A673 (cell line): ENCODE measurements at regions not wholly inside any gene's neighbourhood (a gene's known extent, or its start where the extent isn't known, plus 50 kb on each side); places are given as distances from the start of the nearest gene placed in this dataset.

Experiments
- BruUV-seq: library from RNA; stranded (reverse); fragments of 400-500 nt; replicated peaks from 2 replicates; lab custom pipeline; 2021; lab: Mats Ljungman, UMichigan
- CTCF ChIA-PET: fragments of 300-600 bp; sonication (Branson Sonifier 250); formaldehyde crosslinking; loops from one replicate; lab custom pipeline; 2022; ENCODE audit warnings: antibody characterized with exemption; lab: Charles Lee
- POLR2A ChIA-PET: fragments of 300-600 bp; sonication (Branson Sonifier 250); formaldehyde crosslinking; loops from one replicate; lab custom pipeline; 2022; ENCODE audit warnings: antibody characterized with exemption; ENCODE audit not compliant: low non-redundant PET; lab: Charles Lee
- DNase-seq: peaks from one replicate; pipeline ENCODE4 v3.0.0-alpha.2; 2015; ENCODE audit warnings: low spot score
- H3K27ac ChIP-seq: fragments of 200-600 bp; sonication (generic); 2 replicates; pipeline ENCODE4 v1.5.1; 2016; ENCODE audit warnings: mixed run types, low read depth, mild to moderate bottlenecking, mixed read lengths, antibody characterized with exemption, low read length; ENCODE audit not compliant: poor library complexity, severe bottlenecking
- H3K27me3 ChIP-seq: fragments of 200-600 bp; sonication (generic); replicated peaks from 2 replicates; pipeline ENCODE4 v1.6.1; 2017; ENCODE audit warnings: mixed run types, low read depth, mild to moderate bottlenecking, mixed read lengths, antibody characterized with exemption, low read length; ENCODE audit not compliant: insufficient read depth, poor library complexity
- H3K36me3 ChIP-seq: fragments of 200-600 bp; sonication (generic); 2 replicates; pipeline ENCODE4 v1.6.1; 2016; ENCODE audit warnings: mixed run types, mild to moderate bottlenecking, mixed read lengths, antibody characterized with exemption, low read length; ENCODE audit not compliant: insufficient read depth, poor library complexity, severe bottlenecking
- H3K4me1 ChIP-seq: fragments of 200-600 bp; sonication (generic); 2 replicates; pipeline ENCODE4 v1.6.1; 2017; ENCODE audit warnings: mixed run types, mild to moderate bottlenecking, mixed read lengths, antibody characterized with exemption, low read length; ENCODE audit not compliant: insufficient read depth, poor library complexity, severe bottlenecking
- H3K4me3 ChIP-seq: fragments of 200-600 bp; sonication (generic); 2 replicates; pipeline ENCODE4 v1.5.1; 2016; ENCODE audit warnings: low read depth, mixed run types, mild to moderate bottlenecking, mixed read lengths, low read length; ENCODE audit not compliant: poor library complexity, severe bottlenecking
- H3K9me3 ChIP-seq: fragments of 200-600 bp; sonication (generic); 2 replicates; pipeline ENCODE4 v1.6.1; 2016; ENCODE audit warnings: mixed run types, low read depth, mild to moderate bottlenecking, mixed read lengths, antibody characterized with exemption, low read length; ENCODE audit not compliant: poor library complexity, severe bottlenecking
- EZH2 ChIP-seq: fragments of 200-600 bp; sonication (generic); IDR thresholded peaks from 2 replicates; pipeline ENCODE4 v1.6.1; 2017; ENCODE audit warnings: borderline replicate concordance, low read depth, mild to moderate bottlenecking, mixed read lengths, antibody characterized with exemption, low read length; ENCODE audit not compliant: poor library complexity, severe bottlenecking
- intact Hi-C: fragments of 100-400 bp; cut with micrococcal nuclease; formaldehyde crosslinking; loops from one replicate; pipeline ENCODE4 v1.10.0; 2022; ENCODE audit not compliant: unreplicated experiment
- TF ChIP-seq, protein P1 (sequence below): fragments of 300-800, 200-600 bp; sonication (generic); conservative IDR thresholded peaks from 2 replicates; pipeline ENCODE4 v1.5.1; 2017; ENCODE audit warnings: low read depth, mild to moderate bottlenecking, antibody characterized with exemption, low read length, moderate library complexity, mixed read lengths

- H3K9me3 ChIP-seq: no peaks in the 10 kb centered on the region
- intact Hi-C loops: no loop called here
- BruUV-seq: no TSS peak
- no peak overlapping the region for H3K27ac ChIP-seq
- no peaks in the 10 kb centered on the region for H3K4me1 ChIP-seq
- no peak overlapping the region for H3K4me3 ChIP-seq
- no peaks in the 10 kb centered on the region for H3K27me3 ChIP-seq
- DNase-seq: no peak
- ChIA-PET POLR2A (no interaction called here), CTCF (no interaction called here)
- H3K36me3 ChIP-seq: no peaks in the 10 kb centered on the region
- TF ChIP-seq EZH2: no peak
- TF ChIP-seq, protein P1, sequence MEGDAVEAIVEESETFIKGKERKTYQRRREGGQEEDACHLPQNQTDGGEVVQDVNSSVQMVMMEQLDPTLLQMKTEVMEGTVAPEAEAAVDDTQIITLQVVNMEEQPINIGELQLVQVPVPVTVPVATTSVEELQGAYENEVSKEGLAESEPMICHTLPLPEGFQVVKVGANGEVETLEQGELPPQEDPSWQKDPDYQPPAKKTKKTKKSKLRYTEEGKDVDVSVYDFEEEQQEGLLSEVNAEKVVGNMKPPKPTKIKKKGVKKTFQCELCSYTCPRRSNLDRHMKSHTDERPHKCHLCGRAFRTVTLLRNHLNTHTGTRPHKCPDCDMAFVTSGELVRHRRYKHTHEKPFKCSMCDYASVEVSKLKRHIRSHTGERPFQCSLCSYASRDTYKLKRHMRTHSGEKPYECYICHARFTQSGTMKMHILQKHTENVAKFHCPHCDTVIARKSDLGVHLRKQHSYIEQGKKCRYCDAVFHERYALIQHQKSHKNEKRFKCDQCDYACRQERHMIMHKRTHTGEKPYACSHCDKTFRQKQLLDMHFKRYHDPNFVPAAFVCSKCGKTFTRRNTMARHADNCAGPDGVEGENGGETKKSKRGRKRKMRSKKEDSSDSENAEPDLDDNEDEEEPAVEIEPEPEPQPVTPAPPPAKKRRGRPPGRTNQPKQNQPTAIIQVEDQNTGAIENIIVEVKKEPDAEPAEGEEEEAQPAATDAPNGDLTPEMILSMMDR: no peak
These were observed 115.9 kb upstream of the GAS1 start for GRCh38 chr9:87063246-87063645.

- Histone ChIP-seq H3K27me3 (no peaks in the 10 kb centered on the region), H3K36me3 (no peaks in the 10 kb centered on the region), H3K4me1 (no peaks in the 10 kb centered on the region), H3K9me3 (no peaks in the 10 kb centered on the region), H3K4me3 (no peak overlapping the region), H3K27ac (no peak overlapping the region)
- ChIA-PET POLR2A (no interaction called here), CTCF (no interaction called here)
- TF ChIP-seq, protein P1: no peak
- TF ChIP-seq EZH2: no peak
- intact Hi-C loops: no loop called here
- no peak for DNase-seq
- BruUV-seq: no TSS peak
These were observed 116.6 kb upstream of the GAS1 start for GRCh38 chr9:87063871-87064270.

DNA sequence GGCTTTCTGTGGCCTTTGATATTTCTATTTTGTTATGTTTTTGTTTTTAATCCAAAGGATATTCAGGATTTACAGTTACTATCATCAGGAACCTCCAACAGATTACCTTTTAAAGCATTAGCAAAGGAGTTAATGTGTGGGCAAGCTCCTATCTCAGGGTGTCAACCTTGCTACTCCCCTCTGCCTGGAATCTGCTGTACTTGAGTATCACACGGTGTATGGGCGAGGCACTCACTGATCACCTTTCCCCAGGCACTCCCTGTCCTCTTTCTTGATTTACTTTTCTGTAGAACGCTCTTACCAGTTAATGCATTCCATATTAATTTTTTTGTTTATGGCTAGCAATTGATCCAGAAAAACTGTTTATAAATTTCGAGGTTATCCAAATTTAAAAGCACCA is 117.0 kb upstream of the GAS1 start:
- intact Hi-C loops: no loop called here
- Histone ChIP-seq H3K9me3 (no peaks in the 10 kb centered on the region), H3K36me3 (no peaks in the 10 kb centered on the region), H3K27me3 (no peaks in the 10 kb centered on the region), H3K27ac (no peak overlapping the region), H3K4me3 (no peak overlapping the region), H3K4me1 (no peaks in the 10 kb centered on the region)
- ChIA-PET POLR2A (no interaction called here), CTCF (no interaction called here)
- TF ChIP-seq, protein P1: no peak
- no peak for TF ChIP-seq EZH2
- no TSS peak for BruUV-seq
- DNase-seq: no peak
